GM23338 (cell line): ENCODE measurements at regions not wholly inside any gene's neighbourhood (a gene's known extent, or its start where the extent isn't known, plus 50 kb on each side); places are given as distances from the start of the nearest gene placed in this dataset.

Experiments used
- ATAC-seq: fragments of 200-7000 bp; cut with Tn5 transposase; 3 replicates; pipeline ENCODE4 v1.9.1; 2020
- DNase-seq: peaks from one replicate; pipeline ENCODE4 v3.0.0-alpha.2; 2015; ENCODE audit warnings: low spot score
- H2AFZ ChIP-seq: fragments of 200-600 bp; sonication (generic); 2 replicates; pipeline ENCODE4 v1.8.0; 2016; ENCODE audit warnings: antibody characterized with exemption, mild to moderate bottlenecking, moderate library complexity
- H3F3A ChIP-seq: fragments of 200-600 bp; sonication (generic); replicated peaks from 2 replicates; pipeline ENCODE4 v1.8.0; 2017; ENCODE audit warnings: antibody characterized with exemption, mixed run types, low read depth
- H3K27ac ChIP-seq: fragments of 200-600 bp; sonication (generic); 2 replicates; pipeline ENCODE4 v1.6.1; 2016; ENCODE audit warnings: low read depth
- H3K27me3 ChIP-seq: fragments of 200-600 bp; sonication (generic); 2 replicates; pipeline ENCODE4 v1.8.0; 2016; ENCODE audit warnings: mild to moderate bottlenecking, mixed run types, moderate library complexity; ENCODE audit not compliant: insufficient read depth
- H3K36me3 ChIP-seq: fragments of 200-600 bp; sonication (generic); 2 replicates; pipeline ENCODE4 v1.8.0; 2016; ENCODE audit warnings: mild to moderate bottlenecking; ENCODE audit not compliant: insufficient read depth
- H3K4me1 ChIP-seq: fragments of 200-600 bp; sonication (generic); 2 replicates; pipeline ENCODE4 v1.8.0; 2016; ENCODE audit warnings: mild to moderate bottlenecking, moderate library complexity; ENCODE audit not compliant: insufficient read depth
- H3K4me2 ChIP-seq: fragments of 200-600 bp; sonication (generic); 2 replicates; pipeline ENCODE4 v1.7.1; 2017; ENCODE audit warnings: mixed run types
- H3K4me3 ChIP-seq: fragments of 200-600 bp; sonication (generic); 2 replicates; pipeline ENCODE4 v1.6.1; 2016; ENCODE audit warnings: mixed run types
- H3K79me2 ChIP-seq: fragments of 200-600 bp; sonication (generic); replicated peaks from 2 replicates; pipeline ENCODE4 v1.8.0; 2017; ENCODE audit warnings: mild to moderate bottlenecking; ENCODE audit not compliant: insufficient read depth
- H3K9me2 ChIP-seq: fragments of 200-600 bp; sonication (generic); 2 replicates; pipeline ENCODE4 v1.8.0; 2017; ENCODE audit not compliant: insufficient read depth
- H4K20me1 ChIP-seq: fragments of 200-600 bp; sonication (generic); replicated peaks from 2 replicates; pipeline ENCODE4 v1.8.0; 2017; ENCODE audit warnings: mild to moderate bottlenecking; ENCODE audit not compliant: insufficient read depth
- H3K27ac Mint-ChIP-seq: 2 replicates; pipeline ENCODE4 v1.8.0; 2020; ENCODE audit warnings: inconsistent platforms, mild to moderate bottlenecking, moderate library complexity, mixed read lengths
- H3K27me3 Mint-ChIP-seq: 3 replicates; pipeline ENCODE4 v1.8.0; 2022; ENCODE audit warnings: low read depth, mild to moderate bottlenecking, moderate library complexity, mixed read lengths, inconsistent platforms; ENCODE audit not compliant: insufficient read depth, poor library complexity
- H3K36me3 Mint-ChIP-seq: 3 replicates; pipeline ENCODE4 v1.8.0; 2021; ENCODE audit warnings: low read depth, mild to moderate bottlenecking, inconsistent platforms, moderate library complexity, mixed read lengths
- H3K4me1 Mint-ChIP-seq: 3 replicates; pipeline ENCODE4 v1.8.0; 2020; ENCODE audit warnings: mild to moderate bottlenecking, inconsistent platforms, mixed read lengths
- H3K4me3 Mint-ChIP-seq: 3 replicates; pipeline ENCODE4 v1.8.0; 2021; ENCODE audit warnings: moderate library complexity, mild to moderate bottlenecking, inconsistent platforms, mixed read lengths
- H3K9me3 Mint-ChIP-seq: 3 replicates; pipeline ENCODE4 v1.8.0; 2020; ENCODE audit warnings: moderate library complexity, mild to moderate bottlenecking, inconsistent platforms, mixed read lengths
- CREB1 ChIP-seq: fragments of 250-450 bp; sonication (Bioruptor Pico); IDR thresholded peaks from 2 replicates; pipeline ENCODE4 v1.5.0; 2020; ENCODE audit warnings: low read depth, mild to moderate bottlenecking, moderate library complexity
- EZH2 ChIP-seq: fragments of 200-600 bp; sonication (generic); IDR thresholded peaks from one replicate; pipeline ENCODE4 v1.8.0; 2017; ENCODE audit warnings: antibody characterized with exemption, mild to moderate bottlenecking, low read depth; ENCODE audit not compliant: unreplicated experiment
- POLR2AphosphoS5 ChIP-seq: IDR thresholded peaks from 2 replicates; pipeline ENCODE4 v1.6.1; 2016; ENCODE audit warnings: antibody characterized with exemption, low read depth
- STAT1 ChIP-seq: IDR thresholded peaks from one replicate; pipeline ENCODE4 v1.6.1; 2016; ENCODE audit warnings: antibody characterized with exemption; ENCODE audit not compliant: unreplicated experiment
- TF ChIP-seq, protein P1 (sequence below): fragments of 250-450 bp; sonication (Bioruptor Pico); IDR thresholded peaks from 2 replicates; pipeline ENCODE4 v1.5.0; 2020; ENCODE audit warnings: mild to moderate bottlenecking, moderate library complexity

DNA sequence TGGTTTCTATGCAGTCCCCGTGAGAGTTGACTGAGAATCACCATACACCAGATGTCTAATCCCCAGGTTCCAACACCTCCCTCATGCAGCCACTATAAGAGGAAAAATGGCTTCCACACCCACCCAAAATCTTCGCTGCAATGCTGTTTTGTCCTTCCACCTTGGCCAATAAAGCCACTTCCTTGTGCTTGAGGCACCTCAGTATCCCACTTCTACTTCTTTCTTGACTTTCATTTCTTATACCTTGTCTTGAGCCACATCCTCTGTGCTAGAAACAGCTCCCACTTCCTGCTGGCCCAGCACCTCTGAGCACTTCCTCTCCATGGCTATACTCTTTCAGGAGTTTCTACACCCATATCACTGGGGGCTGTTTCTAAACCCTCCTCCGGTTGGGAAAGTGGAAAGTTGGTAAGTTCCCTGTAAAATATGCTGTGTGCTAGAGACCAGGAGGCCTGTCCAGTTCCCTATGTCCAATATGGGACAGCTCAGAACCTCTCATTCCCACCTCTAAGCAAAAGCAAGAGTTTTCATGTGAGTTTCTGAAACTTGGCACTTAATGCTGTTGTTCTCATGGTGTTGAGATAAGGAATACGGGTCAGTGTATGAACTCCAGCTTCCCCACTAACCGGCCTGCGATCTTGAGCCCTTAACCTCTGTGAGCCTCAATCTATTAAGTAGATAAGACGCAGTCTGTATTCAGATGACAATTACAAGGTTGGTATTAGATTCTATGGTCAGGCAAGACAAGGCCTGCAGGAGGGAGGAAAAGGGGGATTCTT lies 209.1 kb upstream of the ID2 start:
- Mint-ChIP-seq H3K4me1 (peaks cover 4% of the 10 kb centered on the region; the same call in 2 of the 3 replicates), H3K27ac (no peak overlapping the region), H3K27me3 (no peaks in the 10 kb centered on the region), H3K9me3 (no peaks in the 10 kb centered on the region), H3K4me3 (no peak overlapping the region), H3K36me3 (no peaks in the 10 kb centered on the region)
- no peaks in the 10 kb centered on the region for H3K79me2 ChIP-seq
- H3K4me3 ChIP-seq = no peak overlapping the region
- no peaks in the 10 kb centered on the region for H3K27me3 ChIP-seq
- H3K27ac ChIP-seq = no peak overlapping the region
- no peak for DNase-seq
- no peak overlapping the region for H2AFZ ChIP-seq
- no peaks in the 10 kb centered on the region for H3K36me3 ChIP-seq
- no peak for ATAC-seq
- H3K9me2 ChIP-seq = 0 out of 2 replicates have a peak, but pooled peaks cover 4% of the 10 kb centered on the region
- TF ChIP-seq STAT1 (no peak), POLR2AphosphoS5 (no peak), EZH2 (no peak), CREB1 (CRISPR knock-in tag) (no peak)
- TF ChIP-seq, protein P1, sequence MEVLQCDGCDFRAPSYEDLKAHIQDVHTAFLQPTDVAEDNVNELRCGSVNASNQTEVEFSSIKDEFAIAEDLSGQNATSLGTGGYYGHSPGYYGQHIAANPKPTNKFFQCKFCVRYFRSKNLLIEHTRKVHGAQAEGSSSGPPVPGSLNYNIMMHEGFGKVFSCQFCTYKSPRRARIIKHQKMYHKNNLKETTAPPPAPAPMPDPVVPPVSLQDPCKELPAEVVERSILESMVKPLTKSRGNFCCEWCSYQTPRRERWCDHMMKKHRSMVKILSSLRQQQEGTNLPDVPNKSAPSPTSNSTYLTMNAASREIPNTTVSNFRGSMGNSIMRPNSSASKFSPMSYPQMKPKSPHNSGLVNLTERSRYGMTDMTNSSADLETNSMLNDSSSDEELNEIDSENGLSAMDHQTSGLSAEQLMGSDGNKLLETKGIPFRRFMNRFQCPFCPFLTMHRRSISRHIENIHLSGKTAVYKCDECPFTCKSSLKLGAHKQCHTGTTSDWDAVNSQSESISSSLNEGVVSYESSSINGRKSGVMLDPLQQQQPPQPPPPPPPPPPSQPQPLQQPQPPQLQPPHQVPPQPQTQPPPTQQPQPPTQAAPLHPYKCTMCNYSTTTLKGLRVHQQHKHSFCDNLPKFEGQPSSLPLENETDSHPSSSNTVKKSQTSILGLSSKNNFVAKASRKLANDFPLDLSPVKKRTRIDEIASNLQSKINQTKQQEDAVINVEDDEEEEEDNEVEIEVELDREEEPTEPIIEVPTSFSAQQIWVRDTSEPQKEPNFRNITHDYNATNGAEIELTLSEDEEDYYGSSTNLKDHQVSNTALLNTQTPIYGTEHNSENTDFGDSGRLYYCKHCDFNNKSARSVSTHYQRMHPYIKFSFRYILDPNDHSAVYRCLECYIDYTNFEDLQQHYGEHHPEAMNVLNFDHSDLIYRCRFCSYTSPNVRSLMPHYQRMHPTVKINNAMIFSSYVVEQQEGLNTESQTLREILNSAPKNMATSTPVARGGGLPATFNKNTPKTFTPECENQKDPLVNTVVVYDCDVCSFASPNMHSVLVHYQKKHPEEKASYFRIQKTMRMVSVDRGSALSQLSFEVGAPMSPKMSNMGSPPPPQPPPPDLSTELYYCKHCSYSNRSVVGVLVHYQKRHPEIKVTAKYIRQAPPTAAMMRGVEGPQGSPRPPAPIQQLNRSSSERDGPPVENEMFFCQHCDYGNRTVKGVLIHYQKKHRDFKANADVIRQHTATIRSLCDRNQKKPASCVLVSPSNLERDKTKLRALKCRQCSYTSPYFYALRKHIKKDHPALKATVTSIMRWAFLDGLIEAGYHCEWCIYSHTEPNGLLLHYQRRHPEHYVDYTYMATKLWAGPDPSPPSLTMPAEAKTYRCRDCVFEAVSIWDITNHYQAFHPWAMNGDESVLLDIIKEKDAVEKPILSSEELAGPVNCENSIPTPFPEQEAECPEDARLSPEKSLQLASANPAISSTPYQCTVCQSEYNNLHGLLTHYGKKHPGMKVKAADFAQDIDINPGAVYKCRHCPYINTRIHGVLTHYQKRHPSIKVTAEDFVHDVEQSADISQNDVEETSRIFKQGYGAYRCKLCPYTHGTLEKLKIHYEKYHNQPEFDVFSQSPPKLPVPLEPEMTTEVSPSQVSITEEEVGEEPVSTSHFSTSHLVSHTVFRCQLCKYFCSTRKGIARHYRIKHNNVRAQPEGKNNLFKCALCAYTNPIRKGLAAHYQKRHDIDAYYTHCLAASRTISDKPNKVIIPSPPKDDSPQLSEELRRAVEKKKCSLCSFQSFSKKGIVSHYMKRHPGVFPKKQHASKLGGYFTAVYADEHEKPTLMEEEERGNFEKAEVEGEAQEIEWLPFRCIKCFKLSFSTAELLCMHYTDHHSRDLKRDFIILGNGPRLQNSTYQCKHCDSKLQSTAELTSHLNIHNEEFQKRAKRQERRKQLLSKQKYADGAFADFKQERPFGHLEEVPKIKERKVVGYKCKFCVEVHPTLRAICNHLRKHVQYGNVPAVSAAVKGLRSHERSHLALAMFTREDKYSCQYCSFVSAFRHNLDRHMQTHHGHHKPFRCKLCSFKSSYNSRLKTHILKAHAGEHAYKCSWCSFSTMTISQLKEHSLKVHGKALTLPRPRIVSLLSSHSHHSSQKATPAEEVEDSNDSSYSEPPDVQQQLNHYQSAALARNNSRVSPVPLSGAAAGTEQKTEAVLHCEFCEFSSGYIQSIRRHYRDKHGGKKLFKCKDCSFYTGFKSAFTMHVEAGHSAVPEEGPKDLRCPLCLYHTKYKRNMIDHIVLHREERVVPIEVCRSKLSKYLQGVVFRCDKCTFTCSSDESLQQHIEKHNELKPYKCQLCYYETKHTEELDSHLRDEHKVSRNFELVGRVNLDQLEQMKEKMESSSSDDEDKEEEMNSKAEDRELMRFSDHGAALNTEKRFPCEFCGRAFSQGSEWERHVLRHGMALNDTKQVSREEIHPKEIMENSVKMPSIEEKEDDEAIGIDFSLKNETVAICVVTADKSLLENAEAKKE = no peak
- H3K4me2 ChIP-seq = no peak overlapping the region
- no peaks in the 10 kb centered on the region for H3K4me1 ChIP-seq
- no peaks in the 10 kb centered on the region for H3F3A ChIP-seq
- no peaks in the 10 kb centered on the region for H4K20me1 ChIP-seq
